GM12864 (cell line): ENCODE measurements at regions not wholly inside any gene's neighbourhood (a gene's known extent, or its start where the extent isn't known, plus 50 kb on each side); places are given as distances from the start of the nearest gene placed in this dataset.

Source experiments
- DNase-seq: peaks from one replicate; pipeline ENCODE4 v3.0.0-alpha.2; 2011; ENCODE audit warnings: low read depth
- H3K4me3 ChIP-seq: 2 replicates; pipeline ENCODE4 v1.5.1; 2011; ENCODE audit warnings: mild to moderate bottlenecking, low read depth, low read length, control low read depth
- TF ChIP-seq, protein P1 (sequence below): IDR thresholded peaks from 2 replicates; pipeline ENCODE4 v1.5.1; 2011; ENCODE audit warnings: low read depth, mild to moderate bottlenecking, moderate library complexity, low read length, control low read depth, inconsistent platforms; ENCODE audit errors: missing control alignments

DNA sequence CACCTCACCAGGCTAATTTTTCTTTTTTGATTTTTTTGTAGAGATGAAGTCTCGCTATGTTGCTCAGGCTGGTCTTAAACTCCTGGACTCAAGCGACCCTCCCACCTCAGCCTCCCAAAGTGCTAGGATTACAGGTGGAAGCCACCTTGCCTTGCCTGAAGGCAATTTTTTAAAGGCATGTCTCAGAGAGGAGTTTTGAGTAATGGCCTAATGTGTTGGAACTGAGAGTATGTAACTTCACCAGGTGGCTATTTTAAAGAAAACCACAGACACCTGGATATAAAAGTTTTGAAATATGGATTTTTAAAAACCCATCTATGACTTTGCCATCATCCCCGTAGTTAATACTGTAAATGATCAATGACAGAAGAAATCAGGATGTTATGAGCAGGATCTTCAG lies 119.8 kb upstream of the ATP8B1 start:
- no peak for DNase-seq

GRCh38 chr18:57921708-57922107 lies 118.6 kb upstream of the ATP8B1 start:
- H3K4me3 ChIP-seq = no peak overlapping the region
- DNase-seq = no peak
- TF ChIP-seq, protein P1, sequence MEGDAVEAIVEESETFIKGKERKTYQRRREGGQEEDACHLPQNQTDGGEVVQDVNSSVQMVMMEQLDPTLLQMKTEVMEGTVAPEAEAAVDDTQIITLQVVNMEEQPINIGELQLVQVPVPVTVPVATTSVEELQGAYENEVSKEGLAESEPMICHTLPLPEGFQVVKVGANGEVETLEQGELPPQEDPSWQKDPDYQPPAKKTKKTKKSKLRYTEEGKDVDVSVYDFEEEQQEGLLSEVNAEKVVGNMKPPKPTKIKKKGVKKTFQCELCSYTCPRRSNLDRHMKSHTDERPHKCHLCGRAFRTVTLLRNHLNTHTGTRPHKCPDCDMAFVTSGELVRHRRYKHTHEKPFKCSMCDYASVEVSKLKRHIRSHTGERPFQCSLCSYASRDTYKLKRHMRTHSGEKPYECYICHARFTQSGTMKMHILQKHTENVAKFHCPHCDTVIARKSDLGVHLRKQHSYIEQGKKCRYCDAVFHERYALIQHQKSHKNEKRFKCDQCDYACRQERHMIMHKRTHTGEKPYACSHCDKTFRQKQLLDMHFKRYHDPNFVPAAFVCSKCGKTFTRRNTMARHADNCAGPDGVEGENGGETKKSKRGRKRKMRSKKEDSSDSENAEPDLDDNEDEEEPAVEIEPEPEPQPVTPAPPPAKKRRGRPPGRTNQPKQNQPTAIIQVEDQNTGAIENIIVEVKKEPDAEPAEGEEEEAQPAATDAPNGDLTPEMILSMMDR = no peak

More for the DNA sequence above, 119.8 kb upstream of the ATP8B1 start:
- no peak overlapping the region for H3K4me3 ChIP-seq
- TF ChIP-seq, protein P1 = no peak

DNA sequence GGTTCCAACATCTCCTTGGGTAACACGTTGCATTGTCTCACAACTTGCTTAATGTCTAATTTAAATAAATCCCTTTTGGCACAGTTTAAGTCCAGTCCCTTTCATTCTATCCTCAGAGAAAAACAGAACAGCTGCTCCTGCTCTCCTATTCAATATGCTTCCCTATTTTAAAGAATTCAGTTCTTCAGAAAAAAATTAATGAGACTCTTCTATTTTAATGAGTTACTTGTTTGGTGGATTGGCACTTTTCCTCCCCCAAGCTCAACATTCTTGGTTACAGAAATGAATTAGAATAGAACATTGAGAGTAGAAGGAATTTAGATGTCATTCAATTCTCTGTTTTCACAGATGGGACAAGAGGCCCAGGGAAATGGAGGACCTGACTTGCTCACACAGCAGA lies 116.9 kb upstream of the ATP8B1 start:
- no peak for DNase-seq
- H3K4me3 ChIP-seq = no peak overlapping the region
- TF ChIP-seq, protein P1 = no peak

DNA sequence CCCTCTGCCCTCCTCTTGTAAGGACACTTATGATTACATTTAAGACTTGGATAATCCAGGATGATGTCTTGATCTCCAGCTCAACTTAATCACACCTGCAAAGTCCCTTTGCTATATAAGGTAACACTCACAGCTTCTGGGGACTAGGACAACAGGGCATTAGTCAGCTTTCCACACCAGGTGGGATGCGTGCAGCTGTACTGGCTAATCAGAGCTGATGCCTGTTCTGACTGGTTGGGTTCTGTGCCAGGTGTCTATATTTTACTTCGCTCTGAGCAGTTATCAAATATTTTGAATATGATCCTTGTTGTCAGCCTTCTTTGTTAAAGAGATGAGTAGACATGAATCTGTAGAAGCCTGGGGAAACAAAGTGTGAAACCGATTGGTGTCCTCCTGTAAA lies 115.5 kb upstream of the ATP8B1 start:
- no peak for DNase-seq

GRCh38 chr18:57916684-57917083 lies 113.6 kb upstream of the ATP8B1 start:
- TF ChIP-seq, protein P1 = no peak
- H3K4me3 ChIP-seq = no peak overlapping the region
- no peak for DNase-seq

More for the DNA sequence above, 115.5 kb upstream of the ATP8B1 start:
- TF ChIP-seq, protein P1 = no peak
- H3K4me3 ChIP-seq = no peak overlapping the region

- H3K4me3 ChIP-seq = no peak overlapping the region
- TF ChIP-seq, protein P1 = no peak
- DNase-seq = no peak
Observed at GRCh38 chr18:57915865-57916582, 112.9 kb upstream of the ATP8B1 start.

- TF ChIP-seq, protein P1 = no peak
- DNase-seq = no peak
- H3K4me3 ChIP-seq = no peak overlapping the region
Observed at GRCh38 chr18:57915248-57915647, 112.1 kb upstream of the ATP8B1 start.
